Osteocyte (in vitro differentiated cells): ENCODE measurements at regions not wholly inside any gene's neighbourhood (a gene's known extent, or its start where the extent isn't known, plus 50 kb on each side); places are given as distances from the start of the nearest gene placed in this dataset.

Experiments used
- DNase-seq: peaks from one replicate; pipeline ENCODE4 v3.0.0; 2021; ENCODE audit warnings: mixed read lengths; ENCODE audit not compliant: unreplicated experiment; ENCODE audit errors: extremely low spot score
- H3K27ac Mint-ChIP-seq: one replicate; pipeline ENCODE4 v1.8.0; 2021; ENCODE audit warnings: mild to moderate bottlenecking, mixed read lengths; ENCODE audit not compliant: unreplicated experiment
- H3K27me3 Mint-ChIP-seq: one replicate; pipeline ENCODE4 v1.8.0; 2021; ENCODE audit warnings: mixed read lengths; ENCODE audit not compliant: unreplicated experiment
- H3K36me3 Mint-ChIP-seq: one replicate; pipeline ENCODE4 v1.8.0; 2021; ENCODE audit warnings: mixed read lengths; ENCODE audit not compliant: unreplicated experiment
- H3K4me1 Mint-ChIP-seq: one replicate; pipeline ENCODE4 v1.8.0; 2021; ENCODE audit warnings: mixed read lengths; ENCODE audit not compliant: unreplicated experiment
- H3K4me3 Mint-ChIP-seq: one replicate; pipeline ENCODE4 v1.8.0; 2021; ENCODE audit warnings: mild to moderate bottlenecking, moderate library complexity, mixed read lengths; ENCODE audit not compliant: unreplicated experiment
- H3K9me3 Mint-ChIP-seq: one replicate; pipeline ENCODE4 v1.8.0; 2021; ENCODE audit warnings: mixed read lengths; ENCODE audit not compliant: unreplicated experiment
- CTCF ChIP-seq: fragments of 200-600 bp; sonication (generic); IDR thresholded peaks from 2 replicates; pipeline ENCODE4 v1.5.0; 2021; ENCODE audit warnings: antibody characterized with exemption, mild to moderate bottlenecking, moderate library complexity

GRCh38 chr5:71892641-71893365 is 173.7 kb downstream of the CARTPT start:
- no peak overlapping the region for H3K27ac Mint-ChIP-seq
- H3K4me1 Mint-ChIP-seq, result peaks cover 10% of the 10 kb centered on the region
- no peak for DNase-seq
- H3K9me3 Mint-ChIP-seq, result no peaks in the 10 kb centered on the region
- H3K36me3 Mint-ChIP-seq, result no peaks in the 10 kb centered on the region
- no peak for TF ChIP-seq CTCF
- peaks cover 29% of the 10 kb centered on the region for H3K27me3 Mint-ChIP-seq
- no peak overlapping the region for H3K4me3 Mint-ChIP-seq

GRCh38 chr5:71893451-71893850 is 174.4 kb downstream of the CARTPT start:
- peaks cover 10% of the 10 kb centered on the region for H3K4me1 Mint-ChIP-seq
- peaks cover 29% of the 10 kb centered on the region for H3K27me3 Mint-ChIP-seq
- H3K4me3 Mint-ChIP-seq, result no peak overlapping the region
- H3K27ac Mint-ChIP-seq, result no peak overlapping the region
- no peak for TF ChIP-seq CTCF
- H3K9me3 Mint-ChIP-seq, result no peaks in the 10 kb centered on the region
- DNase-seq, result no peak
- no peaks in the 10 kb centered on the region for H3K36me3 Mint-ChIP-seq

GRCh38 chr5:71894091-71894490 is 175.0 kb downstream of the CARTPT start:
- no peak for DNase-seq

GRCh38 chr5:71895546-71895945 is 176.5 kb downstream of the CARTPT start:
- Mint-ChIP-seq H3K9me3 (no peaks in the 10 kb centered on the region), H3K27ac (no peak overlapping the region), H3K4me3 (no peak overlapping the region), H3K4me1 (peaks cover 10% of the 10 kb centered on the region), H3K27me3 (peaks cover 12% of the 10 kb centered on the region), H3K36me3 (no peaks in the 10 kb centered on the region)
- DNase-seq, result no peak
- TF ChIP-seq CTCF, result no peak

More at GRCh38 chr5:71894091-71894490, 175.0 kb downstream of the CARTPT start:
- Mint-ChIP-seq H3K4me1 (peaks cover 10% of the 10 kb centered on the region), H3K9me3 (no peaks in the 10 kb centered on the region), H3K27me3 (peaks cover 26% of the 10 kb centered on the region), H3K36me3 (no peaks in the 10 kb centered on the region), H3K27ac (no peak overlapping the region), H3K4me3 (no peak overlapping the region)
- TF ChIP-seq CTCF, result no peak

GRCh38 chr5:71899865-71900342 is 180.8 kb downstream of the CARTPT start:
- no peak for DNase-seq
- H3K4me3 Mint-ChIP-seq, result no peak overlapping the region
- no peaks in the 10 kb centered on the region for H3K4me1 Mint-ChIP-seq
- no peaks in the 10 kb centered on the region for H3K36me3 Mint-ChIP-seq
- peaks cover 8% of the 10 kb centered on the region for H3K27me3 Mint-ChIP-seq
- H3K27ac Mint-ChIP-seq, result no peak overlapping the region
- no peaks in the 10 kb centered on the region for H3K9me3 Mint-ChIP-seq
- TF ChIP-seq CTCF, result no peak
